ENCODE measurements at regions not wholly inside any gene's neighbourhood (a gene's known extent, or its start where the extent isn't known, plus 50 kb on each side); places are given as distances from the start of the nearest gene placed in this dataset.

DNA sequence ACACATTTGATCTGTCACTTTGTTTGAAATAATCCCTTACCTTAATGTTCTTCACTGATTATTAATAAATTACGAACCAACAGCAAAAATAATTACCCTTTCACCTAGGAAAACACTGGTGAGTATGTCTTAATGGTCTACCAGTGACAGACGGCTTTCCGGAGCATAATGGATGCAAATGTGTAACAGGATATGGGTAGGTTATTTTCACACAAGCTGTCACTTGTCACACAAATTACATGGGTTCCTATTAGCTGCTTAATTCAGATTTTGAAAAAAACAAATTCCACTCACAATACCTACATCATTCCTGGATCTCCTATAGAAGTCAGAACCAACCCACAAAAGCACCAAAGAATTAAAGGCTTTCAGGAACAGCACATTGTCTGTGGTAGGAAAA is 127.9 kb downstream of the WT1 start:
- no CpG with 5 or more reads among the region's 3 CpGs for WGBS, 2 experiments (ENCODE audit: extremely low coverage in 2 of 2, insufficient read length in 1 of 2)
- no peaks in the 10 kb centered on the region for H3K4me1 ChIP-seq (ENCODE audit: control insufficient read depth, insufficient read depth, low read length)
- no peak overlapping the region for H2AK9ac ChIP-seq (replicated peaks; ENCODE audit: low read depth, low read length, poor library complexity)
- H3K14ac ChIP-seq (replicated peaks; ENCODE audit: low read depth, low read length), result no peak overlapping the region
- H3K79me1 ChIP-seq (ENCODE audit: low read depth in 1 of 2, low read length in 2 of 2), result no peaks in the 10 kb centered on the region
- ATAC-seq (ENCODE audit: low read depth), result no peak
- TF ChIP-seq MXI1 (IDR thresholded peaks at IDR 0.05; ENCODE audit: borderline replicate concordance, low read depth, low read length) (no peak), CEBPB (IDR thresholded peaks at IDR 0.05; ENCODE audit: low read depth, low read length) (no peak), MAZ (IDR thresholded peaks at IDR 0.05; ENCODE audit: borderline replicate concordance, low read depth, low read length) (no peak)
- TF ChIP-seq, protein P1, sequence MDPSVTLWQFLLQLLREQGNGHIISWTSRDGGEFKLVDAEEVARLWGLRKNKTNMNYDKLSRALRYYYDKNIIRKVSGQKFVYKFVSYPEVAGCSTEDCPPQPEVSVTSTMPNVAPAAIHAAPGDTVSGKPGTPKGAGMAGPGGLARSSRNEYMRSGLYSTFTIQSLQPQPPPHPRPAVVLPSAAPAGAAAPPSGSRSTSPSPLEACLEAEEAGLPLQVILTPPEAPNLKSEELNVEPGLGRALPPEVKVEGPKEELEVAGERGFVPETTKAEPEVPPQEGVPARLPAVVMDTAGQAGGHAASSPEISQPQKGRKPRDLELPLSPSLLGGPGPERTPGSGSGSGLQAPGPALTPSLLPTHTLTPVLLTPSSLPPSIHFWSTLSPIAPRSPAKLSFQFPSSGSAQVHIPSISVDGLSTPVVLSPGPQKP (IDR thresholded peaks at IDR 0.05; ENCODE audit: borderline replicate concordance, low read depth, low read length), result no peak
- no peaks in the 10 kb centered on the region for H3K36me3 ChIP-seq (ENCODE audit: control insufficient read depth, insufficient read depth, low read length)
- ChIA-PET POLR2A (ENCODE audit: unreplicated experiment) (no interaction called here), CTCF (no interaction called here)
- no TSS peak for BruUV-seq (replicated peaks)
- intact Hi-C loops (cut with micrococcal nuclease), result no loop called here
- H2BK20ac ChIP-seq (ENCODE audit: low read depth, low read length), result no peak overlapping the region
- H3K27ac ChIP-seq (ENCODE audit: insufficient read depth, low read length), result no peak overlapping the region
- no peak overlapping the region for H4K8ac ChIP-seq (ENCODE audit: low read depth in 2 of 2, low read length in 2 of 2)
- in situ Hi-C loops (cut with MboI; ENCODE audit: low sequenced_read_pairs), result no loop called here
- no peak overlapping the region for H4K91ac ChIP-seq (ENCODE audit: insufficient read depth, low read depth, low read length)
- no peak overlapping the region for H3K23ac ChIP-seq (ENCODE audit: low read depth, low read length)
- no peak overlapping the region for H2BK15ac ChIP-seq (ENCODE audit: low read depth, low read length)
- no peak overlapping the region for H2BK120ac ChIP-seq (ENCODE audit: low read depth, low read length)
- dilution Hi-C loops (cut with HindIII; ENCODE audit: low sequenced_read_pairs, unreplicated experiment), result no loop called here
- no peak overlapping the region for H3K9ac ChIP-seq (ENCODE audit: low read depth, low read length)
- no peaks in the 10 kb centered on the region for H3K27me3 ChIP-seq (ENCODE audit: control insufficient read depth, insufficient read depth, low read length)
- DNase-seq, result no peak
- no peak overlapping the region for H4K5ac ChIP-seq (ENCODE audit: low read depth, low read length)
- no peak overlapping the region for H3K4ac ChIP-seq (ENCODE audit: low read depth, low read length)
- no peaks in the 10 kb centered on the region for H4K20me1 ChIP-seq (ENCODE audit: insufficient read depth, low read length)
- H3K4me2 ChIP-seq (ENCODE audit: low read depth, low read length), result no peak overlapping the region
- no peak overlapping the region for H2AK5ac ChIP-seq (ENCODE audit: low read depth, low read length)
- no peaks in the 10 kb centered on the region for H3K9me1 ChIP-seq (ENCODE audit: insufficient read depth, low read length)
- no peak overlapping the region for H3K56ac ChIP-seq (ENCODE audit: extremely low read depth, insufficient read depth, low read length)
- H2AFZ ChIP-seq (replicated peaks; ENCODE audit: low read length, poor library complexity), result no peak overlapping the region
- no peak overlapping the region for H2BK5ac ChIP-seq (ENCODE audit: low read depth, low read length, poor library complexity, severe bottlenecking)
- H3K18ac ChIP-seq (ENCODE audit: low read depth, low read length), result no peak overlapping the region
- H3K9me3 ChIP-seq (ENCODE audit: control insufficient read depth, insufficient read depth, low read length), result no peaks in the 10 kb centered on the region
- no peak overlapping the region for H3K4me3 ChIP-seq (ENCODE audit: insufficient read depth, low read depth, low read length)

Measured in IMR-90 (cell line).